ENCODE measurements at regions not wholly inside any gene's neighbourhood (a gene's known extent, or its start where the extent isn't known, plus 50 kb on each side); places are given as distances from the start of the nearest gene placed in this dataset.

DNA sequence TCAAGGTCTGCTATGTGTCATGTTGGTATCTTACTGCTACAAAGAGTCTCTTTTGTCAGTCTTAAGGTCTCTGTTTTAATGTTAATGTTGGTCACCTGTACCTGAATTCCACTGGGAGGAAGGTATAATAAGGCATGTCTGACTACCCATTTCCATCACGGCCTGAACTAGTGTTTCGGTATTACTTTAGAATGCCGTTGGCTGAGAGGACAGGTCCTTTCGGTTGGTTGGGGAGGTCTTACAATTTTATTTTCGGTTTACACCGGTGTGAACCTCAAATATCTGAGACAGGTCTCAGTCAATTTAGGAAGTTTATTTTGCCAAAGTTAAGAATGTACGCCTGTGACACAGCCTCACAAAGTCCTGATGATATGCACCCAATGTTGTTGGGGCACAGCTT lies 154.9 kb upstream of the ABCA1 start:
- H3K27me3 ChIP-seq (ENCODE audit: low read depth, low read length), result no peaks in the 10 kb centered on the region
- H3K36me3 ChIP-seq (ENCODE audit: control insufficient read depth in 1 of 2, insufficient read depth in 2 of 2, low read length in 2 of 2), result no peaks in the 10 kb centered on the region
- no peak overlapping the region for H3K27ac ChIP-seq (ENCODE audit: low read length)
- no peaks in the 10 kb centered on the region for H3K4me1 ChIP-seq (ENCODE audit: control insufficient read depth in 1 of 2, insufficient read depth in 2 of 2, low read length in 2 of 2)
- H3K4me3 ChIP-seq (ENCODE audit: low read depth in 1 of 2, low read length in 2 of 2), result no peak overlapping the region
- no peaks in the 10 kb centered on the region for H3K9me3 ChIP-seq (ENCODE audit: control insufficient read depth in 1 of 2, low read length in 2 of 2)

DNA sequence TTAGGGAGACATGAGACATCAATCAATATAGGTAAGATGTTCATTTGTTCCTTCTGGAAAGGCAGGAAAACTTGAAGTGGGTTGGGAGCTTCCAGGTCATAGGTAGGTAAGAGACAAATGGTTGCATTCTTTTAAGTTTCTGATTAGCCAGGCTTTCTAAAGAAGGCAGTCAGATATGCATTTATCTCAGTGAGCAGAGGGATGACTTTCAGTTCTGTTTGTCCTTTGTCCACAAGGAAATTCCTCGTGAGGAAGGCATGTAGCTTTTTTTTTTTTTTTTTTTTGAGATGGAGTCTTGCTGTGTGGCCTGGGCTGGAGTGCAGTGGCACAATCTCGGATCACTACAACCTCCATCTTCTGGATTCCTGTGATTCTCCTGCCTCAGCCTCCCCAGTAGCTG lies 155.3 kb upstream of the ABCA1 start:
- Histone ChIP-seq H3K27ac (ENCODE audit: low read length) (no peak overlapping the region), H3K27me3 (ENCODE audit: low read depth, low read length) (no peaks in the 10 kb centered on the region), H3K4me3 (ENCODE audit: low read depth in 1 of 2, low read length in 2 of 2) (no peak overlapping the region), H3K9me3 (ENCODE audit: control insufficient read depth in 1 of 2, low read length in 2 of 2) (no peaks in the 10 kb centered on the region), H3K4me1 (ENCODE audit: control insufficient read depth in 1 of 2, insufficient read depth in 2 of 2, low read length in 2 of 2) (no peaks in the 10 kb centered on the region), H3K36me3 (ENCODE audit: control insufficient read depth in 1 of 2, insufficient read depth in 2 of 2, low read length in 2 of 2) (no peaks in the 10 kb centered on the region)

DNA sequence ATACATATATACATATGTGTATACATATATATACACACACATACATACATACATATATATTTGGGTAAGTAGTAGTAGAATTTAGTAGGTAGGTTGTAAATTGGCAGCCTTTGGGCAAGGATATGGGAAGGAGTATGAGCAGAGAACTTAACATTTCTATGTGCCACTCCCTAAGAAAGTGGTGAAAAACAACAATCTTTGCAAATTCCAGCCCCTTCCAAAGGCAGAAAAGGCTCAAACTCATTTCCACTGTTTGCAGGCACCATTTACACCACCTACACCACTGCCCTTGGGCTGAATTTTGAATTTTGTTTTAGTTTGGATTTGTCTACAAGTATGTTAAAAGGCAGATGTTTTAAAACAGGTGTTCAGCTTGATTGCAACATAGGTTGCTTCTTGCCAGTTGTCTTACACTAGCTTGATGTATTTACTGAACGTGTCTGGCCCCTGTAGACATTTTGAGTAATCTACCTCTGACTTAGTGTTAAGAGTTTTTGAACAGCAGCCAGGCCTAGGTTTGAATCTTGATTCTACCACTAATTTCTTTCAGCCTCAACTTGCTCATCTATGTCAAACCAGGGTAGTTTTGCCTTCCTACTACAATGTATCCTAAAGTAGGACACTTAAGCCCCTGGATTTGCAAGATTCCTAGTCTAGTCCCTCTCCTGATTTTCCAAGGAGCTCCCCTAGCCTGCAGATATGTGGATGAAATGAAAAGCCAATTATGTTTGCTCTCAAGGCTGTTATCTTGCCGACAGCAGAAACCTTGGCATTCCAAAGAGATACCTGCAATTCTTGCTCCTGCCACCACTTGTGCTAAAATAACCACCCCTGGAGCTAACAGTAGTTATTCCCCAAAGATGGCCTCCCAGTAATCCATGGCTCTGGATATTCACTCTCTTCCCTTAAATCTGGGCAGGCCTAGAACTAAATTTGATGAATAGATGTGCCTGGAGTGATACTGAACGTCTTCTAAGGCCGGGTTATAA lies 156.2 kb upstream of the SLC44A1 start:
- H3K4me1 ChIP-seq (ENCODE audit: control insufficient read depth in 1 of 2, insufficient read depth in 2 of 2, low read length in 2 of 2), result no peaks in the 10 kb centered on the region
- H3K36me3 ChIP-seq (ENCODE audit: control insufficient read depth in 1 of 2, insufficient read depth in 2 of 2, low read length in 2 of 2), result no peaks in the 10 kb centered on the region
- no peaks in the 10 kb centered on the region for H3K27me3 ChIP-seq (ENCODE audit: low read depth, low read length)
- H3K27ac ChIP-seq (ENCODE audit: low read length), result no peak overlapping the region
- no peak overlapping the region for H3K4me3 ChIP-seq (ENCODE audit: low read depth in 1 of 2, low read length in 2 of 2)
- H3K9me3 ChIP-seq (ENCODE audit: control insufficient read depth in 1 of 2, low read length in 2 of 2), result no peaks in the 10 kb centered on the region

DNA sequence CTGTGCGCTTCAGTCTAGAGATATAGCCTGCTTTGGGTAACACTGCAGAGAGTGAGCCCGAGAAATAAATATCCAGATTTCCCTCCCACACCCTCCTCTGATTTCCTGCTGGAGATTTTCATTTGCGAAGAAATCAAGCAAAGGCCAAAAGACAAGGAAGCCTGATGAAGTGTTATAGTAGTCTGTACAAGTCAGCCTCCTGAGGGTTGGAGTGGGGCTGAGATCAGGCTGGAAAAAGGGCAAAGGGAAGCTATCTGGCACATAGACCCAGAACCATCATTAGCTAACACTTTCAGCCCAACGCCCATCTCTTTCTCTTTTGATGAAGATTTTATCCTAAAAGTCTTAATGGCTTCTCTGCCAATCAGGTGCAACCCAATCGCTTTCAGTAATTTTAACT lies 154.6 kb upstream of the SLC44A1 start:
- no peaks in the 10 kb centered on the region for H3K4me1 ChIP-seq (ENCODE audit: control insufficient read depth in 1 of 2, insufficient read depth in 2 of 2, low read length in 2 of 2)
- H3K36me3 ChIP-seq (ENCODE audit: control insufficient read depth in 1 of 2, insufficient read depth in 2 of 2, low read length in 2 of 2), result no peaks in the 10 kb centered on the region
- no peaks in the 10 kb centered on the region for H3K27me3 ChIP-seq (ENCODE audit: low read depth, low read length)
- H3K4me3 ChIP-seq (ENCODE audit: low read depth in 1 of 2, low read length in 2 of 2), result no peak overlapping the region
- no peaks in the 10 kb centered on the region for H3K9me3 ChIP-seq (ENCODE audit: control insufficient read depth in 1 of 2, low read length in 2 of 2)
- H3K27ac ChIP-seq (ENCODE audit: low read length), result no peak overlapping the region

DNA sequence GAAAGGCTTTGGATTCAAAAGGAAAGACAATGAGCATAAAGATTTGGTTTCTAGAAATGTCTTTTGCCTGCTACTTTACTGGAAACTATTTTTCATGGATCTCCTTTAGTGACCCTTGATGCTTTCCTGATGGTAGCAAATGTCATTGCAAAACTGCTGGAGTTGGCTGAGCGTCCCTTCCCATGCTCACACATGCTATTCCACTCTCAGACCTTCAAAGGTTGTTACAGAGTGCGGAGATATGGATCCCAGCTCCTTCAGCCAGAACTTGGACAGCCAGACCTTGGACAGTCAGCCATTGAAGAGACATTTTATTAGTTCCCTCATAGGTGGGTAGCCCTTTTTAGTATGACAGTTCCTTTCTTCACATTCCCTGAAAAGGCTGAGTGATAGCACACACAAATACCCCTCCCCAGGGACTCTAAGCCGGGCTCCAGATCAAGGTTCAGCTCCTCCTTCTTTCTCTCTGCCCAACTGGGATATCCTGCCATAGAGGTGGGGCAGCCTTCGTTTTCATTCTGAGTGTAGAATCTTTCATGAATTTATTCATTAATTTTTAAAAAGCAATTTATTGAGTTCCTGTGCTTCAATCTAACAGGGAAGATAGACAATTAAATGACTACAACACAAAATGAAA lies 153.3 kb upstream of the SLC44A1 start:
- no peaks in the 10 kb centered on the region for H3K36me3 ChIP-seq (ENCODE audit: control insufficient read depth in 1 of 2, insufficient read depth in 2 of 2, low read length in 2 of 2)

DNA sequence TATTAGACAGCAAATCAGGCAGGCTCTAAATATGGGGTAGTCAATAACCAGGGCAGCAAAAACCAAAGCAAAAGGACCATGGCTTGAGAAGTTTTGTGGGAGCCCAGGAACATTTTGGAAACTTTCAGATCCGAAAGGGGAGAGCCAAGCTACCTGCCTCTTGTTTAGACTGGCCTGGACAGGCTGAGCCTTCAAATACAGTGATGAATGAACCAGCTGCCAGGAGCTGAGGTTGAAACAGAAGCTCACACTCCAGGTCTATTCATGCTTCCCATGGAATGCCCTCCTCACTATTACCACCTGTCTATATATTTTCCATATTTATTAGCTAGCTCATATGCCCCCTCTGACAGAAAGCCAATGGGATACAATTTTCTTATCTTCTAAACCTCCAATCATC lies 150.8 kb upstream of the SLC44A1 start:
- H3K27ac ChIP-seq (ENCODE audit: low read length), result no peak overlapping the region
- no peaks in the 10 kb centered on the region for H3K36me3 ChIP-seq (ENCODE audit: control insufficient read depth in 1 of 2, insufficient read depth in 2 of 2, low read length in 2 of 2)
- H3K4me3 ChIP-seq (ENCODE audit: low read depth in 1 of 2, low read length in 2 of 2), result no peak overlapping the region
- H3K27me3 ChIP-seq (ENCODE audit: low read depth, low read length), result no peaks in the 10 kb centered on the region
- no peaks in the 10 kb centered on the region for H3K9me3 ChIP-seq (ENCODE audit: control insufficient read depth in 1 of 2, low read length in 2 of 2)
- no peaks in the 10 kb centered on the region for H3K4me1 ChIP-seq (ENCODE audit: control insufficient read depth in 1 of 2, insufficient read depth in 2 of 2, low read length in 2 of 2)

More for the DNA sequence above, 153.3 kb upstream of the SLC44A1 start:
- Histone ChIP-seq H3K4me1 (ENCODE audit: control insufficient read depth in 1 of 2, insufficient read depth in 2 of 2, low read length in 2 of 2) (no peaks in the 10 kb centered on the region), H3K4me3 (ENCODE audit: low read depth in 1 of 2, low read length in 2 of 2) (no peak overlapping the region), H3K27me3 (ENCODE audit: low read depth, low read length) (no peaks in the 10 kb centered on the region), H3K9me3 (ENCODE audit: control insufficient read depth in 1 of 2, low read length in 2 of 2) (no peaks in the 10 kb centered on the region), H3K27ac (ENCODE audit: low read length) (no peak overlapping the region)

DNA sequence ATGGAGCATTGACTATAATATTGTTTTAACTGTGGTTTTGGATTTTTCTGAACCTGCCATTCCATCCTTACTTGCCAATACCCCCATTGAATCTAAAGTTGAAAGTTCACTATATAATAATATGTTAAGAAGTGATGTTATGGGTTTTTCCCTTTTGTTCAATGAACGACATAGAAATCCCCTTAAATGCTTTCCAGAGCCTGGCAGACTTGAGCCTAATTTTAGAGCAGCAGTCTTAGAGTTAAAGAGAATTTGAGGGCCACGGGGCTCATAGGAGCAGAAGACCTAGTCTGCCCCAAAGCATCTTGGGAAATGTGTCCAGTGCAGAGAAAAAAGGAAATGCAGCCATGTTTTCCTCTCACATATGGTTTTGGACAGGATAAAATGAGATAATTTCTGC lies 146.1 kb upstream of the SLC44A1 start:
- Histone ChIP-seq H3K27me3 (ENCODE audit: low read depth, low read length) (no peaks in the 10 kb centered on the region), H3K9me3 (ENCODE audit: control insufficient read depth in 1 of 2, low read length in 2 of 2) (no peaks in the 10 kb centered on the region), H3K4me3 (ENCODE audit: low read depth in 1 of 2, low read length in 2 of 2) (no peak overlapping the region), H3K4me1 (ENCODE audit: control insufficient read depth in 1 of 2, insufficient read depth in 2 of 2, low read length in 2 of 2) (no peaks in the 10 kb centered on the region), H3K27ac (ENCODE audit: low read length) (no peak overlapping the region), H3K36me3 (ENCODE audit: control insufficient read depth in 1 of 2, insufficient read depth in 2 of 2, low read length in 2 of 2) (no peaks in the 10 kb centered on the region)

DNA sequence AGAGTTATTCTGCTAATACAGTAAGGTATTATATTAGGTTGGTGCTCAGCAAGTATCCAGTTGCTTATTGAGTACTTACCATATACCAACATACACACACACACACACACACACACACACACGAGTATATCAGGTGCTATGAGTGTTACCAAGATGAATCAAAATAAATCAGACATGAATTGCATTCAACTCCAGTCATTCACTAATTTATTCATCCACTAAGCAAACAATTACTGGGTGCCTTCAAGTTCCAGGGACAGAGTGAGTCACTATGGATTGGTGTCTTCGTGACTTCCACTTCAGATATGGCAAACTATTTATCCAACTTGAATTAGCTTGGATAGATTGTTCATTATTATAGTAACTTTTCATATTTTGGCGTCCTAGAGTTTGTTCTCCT lies 140.7 kb upstream of the SLC44A1 start:
- H3K27ac ChIP-seq (ENCODE audit: low read length), result no peak overlapping the region
- no peaks in the 10 kb centered on the region for H3K36me3 ChIP-seq (ENCODE audit: control insufficient read depth in 1 of 2, insufficient read depth in 2 of 2, low read length in 2 of 2)
- H3K4me3 ChIP-seq (ENCODE audit: low read depth in 1 of 2, low read length in 2 of 2), result no peak overlapping the region

DNA sequence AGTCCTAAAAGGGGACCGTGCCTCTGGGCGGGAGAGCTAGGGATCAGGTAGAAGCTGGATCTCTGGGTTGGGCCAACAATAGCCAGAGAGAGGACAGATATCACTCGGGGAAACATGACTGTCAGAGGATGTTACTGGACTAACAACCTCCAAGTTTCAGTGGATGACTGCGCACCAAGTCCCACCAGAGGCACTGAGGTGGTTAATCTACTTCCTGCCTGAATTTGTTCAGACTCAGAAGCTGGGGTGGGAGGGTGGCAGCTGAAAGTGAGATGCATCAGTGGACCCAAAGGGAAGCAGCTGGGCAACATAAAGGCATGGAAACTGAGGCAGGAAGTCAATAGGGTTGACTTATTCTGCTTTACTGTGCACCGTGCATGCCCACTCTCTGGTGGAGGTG lies 130.1 kb upstream of the SLC44A1 start:
- Histone ChIP-seq H3K27ac (ENCODE audit: low read length) (no peak overlapping the region), H3K36me3 (ENCODE audit: control insufficient read depth in 1 of 2, insufficient read depth in 2 of 2, low read length in 2 of 2) (no peaks in the 10 kb centered on the region), H3K9me3 (ENCODE audit: control insufficient read depth in 1 of 2, low read length in 2 of 2) (no peaks in the 10 kb centered on the region), H3K4me3 (ENCODE audit: low read depth in 1 of 2, low read length in 2 of 2) (no peak overlapping the region), H3K27me3 (ENCODE audit: low read depth, low read length) (no peaks in the 10 kb centered on the region), H3K4me1 (ENCODE audit: control insufficient read depth in 1 of 2, insufficient read depth in 2 of 2, low read length in 2 of 2) (peaks cover 0 to 16% of the 10 kb centered on the region in 2 donors)

More for the DNA sequence above, 140.7 kb upstream of the SLC44A1 start:
- H3K9me3 ChIP-seq (ENCODE audit: control insufficient read depth in 1 of 2, low read length in 2 of 2), result no peaks in the 10 kb centered on the region
- H3K4me1 ChIP-seq (ENCODE audit: control insufficient read depth in 1 of 2, insufficient read depth in 2 of 2, low read length in 2 of 2), result no peaks in the 10 kb centered on the region
- no peaks in the 10 kb centered on the region for H3K27me3 ChIP-seq (ENCODE audit: low read depth, low read length)

DNA sequence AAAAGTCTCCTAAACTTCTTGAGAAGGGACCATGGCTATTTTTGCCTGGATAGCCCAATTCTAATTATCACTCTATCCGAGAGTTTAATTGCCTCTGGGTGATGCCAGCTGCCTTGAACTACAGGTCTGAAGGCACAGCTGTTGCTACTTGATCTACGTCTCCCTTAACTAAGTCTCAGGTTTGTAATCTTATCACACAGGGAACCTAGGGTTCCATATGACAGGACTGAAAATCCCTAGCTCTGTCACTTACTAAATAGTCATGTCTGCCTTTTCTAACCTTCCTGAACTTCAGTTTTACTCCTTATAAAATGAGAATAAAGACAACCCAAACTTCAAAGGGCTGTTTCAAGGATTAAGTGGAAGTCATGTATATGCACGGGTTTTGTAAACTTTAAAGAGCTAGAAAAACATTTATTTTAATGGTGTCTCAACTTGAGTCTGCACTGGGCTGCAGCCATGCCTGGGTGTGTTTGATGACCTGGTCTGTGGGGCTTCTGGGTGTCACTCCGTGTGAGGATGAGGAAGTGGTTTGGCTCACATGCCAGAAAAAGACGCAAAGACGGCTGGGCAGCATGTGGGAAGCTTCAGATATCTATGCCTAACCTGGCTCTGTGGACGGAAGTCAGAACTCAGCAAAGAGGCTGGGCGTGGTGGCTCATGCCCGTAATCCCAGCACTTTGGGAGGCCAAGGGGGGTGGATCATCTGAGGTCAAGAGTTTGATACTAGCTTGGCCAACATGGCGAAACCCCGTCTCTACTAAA lies 129.3 kb upstream of the SLC44A1 start:
- no peaks in the 10 kb centered on the region for H3K27me3 ChIP-seq (ENCODE audit: low read depth, low read length)
- no peaks in the 10 kb centered on the region for H3K9me3 ChIP-seq (ENCODE audit: control insufficient read depth in 1 of 2, low read length in 2 of 2)
- H3K4me3 ChIP-seq (ENCODE audit: low read depth in 1 of 2, low read length in 2 of 2), result no peak overlapping the region
- no peak overlapping the region for H3K27ac ChIP-seq (ENCODE audit: low read length)
- peaks cover 0 to 16% of the 10 kb centered on the region in 2 donors for H3K4me1 ChIP-seq (ENCODE audit: control insufficient read depth in 1 of 2, insufficient read depth in 2 of 2, low read length in 2 of 2)
- H3K36me3 ChIP-seq (ENCODE audit: control insufficient read depth in 1 of 2, insufficient read depth in 2 of 2, low read length in 2 of 2), result no peaks in the 10 kb centered on the region

Measured in muscle layer of duodenum (tissue), 2 donors.